ENCODE measurements at regions not wholly inside any gene's neighbourhood (a gene's known extent, or its start where the extent isn't known, plus 50 kb on each side); places are given as distances from the start of the nearest gene placed in this dataset.

DNA sequence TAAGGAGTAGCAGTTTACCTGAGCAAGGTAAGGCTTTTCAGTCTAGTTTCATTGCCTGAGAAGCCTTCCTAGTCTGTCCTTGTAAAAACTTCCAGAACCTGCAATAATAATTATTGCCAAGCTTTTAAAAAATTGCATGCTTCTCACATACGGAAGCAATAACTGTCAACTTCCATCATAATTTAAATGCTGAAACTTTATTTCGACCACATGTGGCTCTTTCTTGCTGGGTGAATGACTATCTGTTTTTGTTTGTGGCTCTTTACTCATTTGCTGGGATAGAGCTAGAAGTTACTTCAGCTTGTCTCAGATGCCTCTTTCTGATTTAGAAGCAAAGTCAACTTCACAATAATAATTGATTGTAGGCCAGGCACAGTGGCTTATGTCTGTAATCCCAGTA, 95.9 kb upstream of the COL21A1 start:
- TF ChIP-seq, protein P1, sequence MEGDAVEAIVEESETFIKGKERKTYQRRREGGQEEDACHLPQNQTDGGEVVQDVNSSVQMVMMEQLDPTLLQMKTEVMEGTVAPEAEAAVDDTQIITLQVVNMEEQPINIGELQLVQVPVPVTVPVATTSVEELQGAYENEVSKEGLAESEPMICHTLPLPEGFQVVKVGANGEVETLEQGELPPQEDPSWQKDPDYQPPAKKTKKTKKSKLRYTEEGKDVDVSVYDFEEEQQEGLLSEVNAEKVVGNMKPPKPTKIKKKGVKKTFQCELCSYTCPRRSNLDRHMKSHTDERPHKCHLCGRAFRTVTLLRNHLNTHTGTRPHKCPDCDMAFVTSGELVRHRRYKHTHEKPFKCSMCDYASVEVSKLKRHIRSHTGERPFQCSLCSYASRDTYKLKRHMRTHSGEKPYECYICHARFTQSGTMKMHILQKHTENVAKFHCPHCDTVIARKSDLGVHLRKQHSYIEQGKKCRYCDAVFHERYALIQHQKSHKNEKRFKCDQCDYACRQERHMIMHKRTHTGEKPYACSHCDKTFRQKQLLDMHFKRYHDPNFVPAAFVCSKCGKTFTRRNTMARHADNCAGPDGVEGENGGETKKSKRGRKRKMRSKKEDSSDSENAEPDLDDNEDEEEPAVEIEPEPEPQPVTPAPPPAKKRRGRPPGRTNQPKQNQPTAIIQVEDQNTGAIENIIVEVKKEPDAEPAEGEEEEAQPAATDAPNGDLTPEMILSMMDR (IDR thresholded peaks at IDR 0.05) = no peak
- TF ChIP-seq POLR2A (IDR thresholded peaks at IDR 0.05) = no peak
